ENCODE measurements at regions not wholly inside any gene's neighbourhood (a gene's known extent, or its start where the extent isn't known, plus 50 kb on each side); places are given as distances from the start of the nearest gene placed in this dataset.

GRCh38 chr4:153974452-153974851 lies 185.6 kb upstream of the SFRP2 start:
- no peak for DNase-seq

GRCh38 chr4:153973942-153974341 lies 185.1 kb upstream of the SFRP2 start:
- no peak for DNase-seq

- DNase-seq: no peak
Measured at GRCh38 chr4:153971899-153972298, 183.0 kb upstream of the SFRP2 start.

- DNase-seq: no peak
Measured at GRCh38 chr4:153970169-153970568, 181.3 kb upstream of the SFRP2 start.

- DNase-seq: no peak
Measured at GRCh38 chr4:153969542-153969941, 180.7 kb upstream of the SFRP2 start.

- DNase-seq: no peak
Measured at GRCh38 chr4:153966641-153967040, 177.8 kb upstream of the SFRP2 start.

- no peak for DNase-seq
Measured at GRCh38 chr4:153963216-153963615, 174.3 kb upstream of the SFRP2 start.

- no peak for DNase-seq
Measured at GRCh38 chr4:153962311-153963039, 173.6 kb upstream of the SFRP2 start.

- no peak for DNase-seq
Measured at GRCh38 chr4:153955327-153955726, 166.4 kb upstream of the SFRP2 start.

GRCh38 chr4:153954654-153955053 lies 165.8 kb upstream of the SFRP2 start:
- DNase-seq: no peak

- no peak for DNase-seq
Measured at GRCh38 chr4:153950100-153950979, 161.5 kb upstream of the SFRP2 start.

- DNase-seq: no peak
Measured at GRCh38 chr4:153948041-153948440, 159.2 kb upstream of the SFRP2 start.

GRCh38 chr4:153947124-153947523 lies 158.2 kb upstream of the SFRP2 start:
- DNase-seq: no peak

GRCh38 chr4:153945704-153946103 lies 156.8 kb upstream of the SFRP2 start:
- DNase-seq: no peak

- no peak for DNase-seq
Measured at GRCh38 chr4:153943738-153944415, 155.0 kb upstream of the SFRP2 start.

- DNase-seq: no peak
Measured at GRCh38 chr4:153940916-153941315, 152.0 kb upstream of the SFRP2 start.

GRCh38 chr4:153939570-153939969 lies 150.7 kb upstream of the SFRP2 start:
- no peak for DNase-seq

GRCh38 chr4:153938994-153939393 lies 150.1 kb upstream of the SFRP2 start:
- DNase-seq: no peak

- no peak for DNase-seq
Measured at GRCh38 chr4:153937289-153937688, 148.4 kb upstream of the SFRP2 start.

GRCh38 chr4:153936121-153936520 lies 147.2 kb upstream of the SFRP2 start:
- DNase-seq: no peak

- DNase-seq: no peak
Measured at GRCh38 chr4:153934688-153935017, 145.8 kb upstream of the SFRP2 start.

GRCh38 chr4:153933915-153934687 lies 145.2 kb upstream of the SFRP2 start:
- no peak for DNase-seq

GRCh38 chr4:153931804-153932203 lies 142.9 kb upstream of the SFRP2 start:
- no peak for DNase-seq

Measured in NCI-H510A treated with DMSO at 0.1 percent for 48 hours (cell line).